NCI-H1092 (cell line): ENCODE measurements at regions not wholly inside any gene's neighbourhood (a gene's known extent, or its start where the extent isn't known, plus 50 kb on each side); places are given as distances from the start of the nearest gene placed in this dataset.
"Not testable (repeated sequence)": the region's sequence is repeated elsewhere in the genome, so short reads cannot be mapped to it uniquely, and the experiment has no call there.

Experiments
- DNase-seq: peaks from one replicate; lab custom pipeline; 2025; lab: John Stamatoyannopoulos, UW

GRCh38 chr5:54821445-54822323 lies 163.7 kb downstream of the ESM1 start:
- no peak for DNase-seq

DNA sequence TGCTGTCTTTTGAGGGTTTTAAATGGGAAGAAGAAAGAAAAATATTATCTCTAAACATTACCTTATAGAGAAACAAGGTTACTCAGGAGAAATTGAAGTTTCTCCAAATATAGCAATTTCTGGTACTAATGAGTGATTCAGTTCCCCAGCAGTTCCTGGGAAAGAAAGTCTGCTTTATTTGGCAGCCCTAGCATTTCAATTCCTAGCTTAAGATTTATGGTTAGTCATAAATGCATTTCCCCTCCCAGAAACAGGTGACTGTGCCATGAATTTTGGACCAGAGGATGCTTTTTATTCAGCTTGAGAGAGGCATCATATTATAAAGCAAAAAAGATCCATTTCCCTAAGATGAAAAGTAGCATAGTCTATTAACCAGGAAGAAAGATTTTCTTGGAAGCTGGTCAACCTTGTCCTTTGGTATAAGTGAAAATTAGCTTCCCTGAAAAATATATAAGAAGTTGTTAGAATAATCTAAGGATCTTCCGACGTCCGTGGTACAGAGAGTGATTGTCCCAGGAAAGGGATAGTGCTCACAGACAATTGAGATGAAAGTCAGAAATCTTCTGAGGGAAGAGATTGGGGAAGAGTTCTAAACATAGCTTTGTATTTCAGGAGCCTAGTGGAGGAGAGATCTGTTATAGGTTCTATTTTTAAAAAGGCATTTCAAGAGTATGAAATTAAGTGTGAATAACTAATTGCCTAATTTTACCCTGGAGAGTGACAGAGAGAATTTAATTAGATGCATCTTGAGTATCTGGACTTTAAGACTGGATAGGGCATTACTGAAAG lies 164.9 kb downstream of the ESM1 start:
- no peak for DNase-seq

GRCh38 chr5:54807421-54807820 lies 178.0 kb downstream of the ESM1 start:
- DNase-seq = no peak

DNA sequence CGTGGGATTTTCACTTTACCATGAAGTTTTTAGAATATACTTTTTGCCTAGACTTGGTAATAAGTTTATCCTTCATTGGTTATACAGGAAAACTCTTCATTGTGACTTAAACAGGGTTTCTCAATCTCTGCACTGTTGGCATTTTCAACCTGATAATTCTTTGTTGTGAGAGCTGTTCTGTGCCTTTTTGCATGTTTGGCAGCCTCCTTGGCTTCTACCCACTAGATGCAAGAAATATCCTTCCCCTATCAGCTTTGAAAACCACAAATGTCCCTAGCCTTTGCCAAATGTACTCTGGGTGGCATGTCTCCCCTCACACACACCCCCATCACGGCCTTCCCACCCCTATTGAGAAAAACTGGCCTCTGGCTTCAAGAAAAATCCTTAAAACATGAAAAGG lies 180.9 kb downstream of the ESM1 start:
- DNase-seq = no peak

DNA sequence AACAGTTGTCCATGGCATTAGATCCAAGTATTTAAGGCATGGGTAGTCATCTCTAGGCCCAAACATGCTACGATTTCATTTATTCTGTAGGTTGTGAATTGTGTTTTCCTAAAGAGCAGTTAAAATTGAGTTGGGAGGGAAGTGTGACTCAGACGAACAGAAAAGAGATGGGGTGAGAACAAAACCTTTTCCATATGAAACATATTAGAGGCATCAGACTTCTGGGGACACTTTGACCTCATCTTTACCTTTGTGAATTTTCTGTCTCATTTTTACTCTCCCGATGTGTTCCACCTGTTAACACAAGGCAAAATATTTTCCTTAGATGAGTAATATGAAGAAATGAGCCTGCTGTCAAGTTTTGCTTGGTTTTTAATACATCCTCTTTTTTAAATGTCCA lies 181.3 kb downstream of the ESM1 start:
- no peak for DNase-seq

GRCh38 chr5:54803471-54804011 lies 181.9 kb downstream of the ESM1 start:
- DNase-seq = no peak

DNA sequence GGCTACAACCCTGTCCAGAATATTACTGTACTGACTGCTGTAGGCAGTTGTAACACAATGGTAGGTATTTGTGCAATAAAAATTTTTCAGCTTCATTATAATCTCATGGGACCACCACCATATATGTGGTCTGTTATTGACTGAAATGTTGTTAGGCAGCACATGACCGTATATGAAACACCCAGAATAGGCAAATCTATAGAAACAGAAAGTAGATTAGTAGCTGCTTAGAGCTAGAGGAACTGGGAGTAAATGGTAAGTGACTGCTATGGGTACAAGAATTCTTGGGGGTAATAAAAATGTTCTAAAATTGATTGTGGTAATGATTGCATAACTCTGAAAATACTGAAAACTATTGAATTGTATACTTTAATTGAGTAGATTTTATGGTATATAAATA lies 185.7 kb downstream of the ESM1 start:
- DNase-seq = no peak

DNA sequence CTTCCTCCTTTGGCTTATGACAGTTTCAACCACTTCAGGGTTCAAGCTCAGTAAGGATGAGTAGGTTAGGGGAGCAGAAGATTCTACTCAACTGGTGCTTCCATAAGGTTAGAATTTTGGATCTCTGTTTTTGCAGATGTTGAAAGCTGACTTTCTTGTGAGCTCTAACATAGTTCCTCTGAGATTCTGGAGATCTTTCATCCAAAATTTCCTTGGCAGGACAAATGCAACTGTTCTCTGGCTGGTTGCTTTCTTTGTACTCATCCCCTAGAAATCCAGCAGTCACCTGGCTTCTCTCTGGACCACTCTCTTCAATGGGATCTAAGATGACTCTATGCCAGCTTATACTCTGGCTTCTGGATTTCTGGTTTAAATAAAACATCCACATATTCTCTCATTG lies 189.6 kb downstream of the ESM1 start:
- DNase-seq = no peak

- no peak for DNase-seq
Observed at GRCh38 chr5:54795284-54795683, 190.1 kb downstream of the ESM1 start.

DNA sequence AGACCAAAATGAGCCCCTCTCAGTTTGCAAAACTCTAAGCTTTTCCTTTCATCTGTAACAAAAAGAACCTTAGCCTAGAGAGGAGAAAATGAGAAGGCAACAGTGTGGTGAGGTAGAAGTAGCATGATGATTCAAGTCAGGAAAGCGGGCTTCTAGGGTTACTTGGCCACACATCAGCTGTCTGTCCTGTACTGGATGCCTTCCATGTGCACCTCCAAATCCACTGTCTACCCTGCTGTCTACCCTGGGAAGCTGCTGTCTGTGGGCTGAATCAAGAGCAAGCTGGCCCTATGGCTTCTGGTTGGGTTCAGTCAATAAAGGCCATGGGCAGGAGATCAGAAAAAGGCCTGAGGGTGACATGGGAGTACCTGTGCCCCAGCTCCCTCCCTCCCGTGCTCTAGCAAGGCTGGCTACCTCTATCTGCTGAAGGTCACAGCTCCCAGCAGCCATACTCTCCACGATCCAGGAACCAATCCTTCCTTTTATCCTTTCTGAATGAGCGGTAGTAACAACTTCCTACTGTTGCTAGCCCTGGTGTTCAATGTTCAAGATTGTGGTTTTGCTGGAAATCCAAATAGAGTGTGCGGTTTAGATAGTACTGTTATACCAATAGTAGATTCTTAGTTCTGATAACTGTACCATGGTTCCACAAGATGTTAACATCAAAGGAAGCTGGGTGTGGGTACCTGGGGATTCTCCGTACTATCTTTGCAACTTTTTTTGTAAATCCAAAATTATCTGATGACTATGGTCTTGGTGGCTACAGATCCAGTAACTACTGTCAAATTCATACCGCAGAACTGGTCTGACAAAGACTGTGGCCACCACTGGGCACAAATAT lies 191.0 kb downstream of the ESM1 start:
- no peak for DNase-seq

DNA sequence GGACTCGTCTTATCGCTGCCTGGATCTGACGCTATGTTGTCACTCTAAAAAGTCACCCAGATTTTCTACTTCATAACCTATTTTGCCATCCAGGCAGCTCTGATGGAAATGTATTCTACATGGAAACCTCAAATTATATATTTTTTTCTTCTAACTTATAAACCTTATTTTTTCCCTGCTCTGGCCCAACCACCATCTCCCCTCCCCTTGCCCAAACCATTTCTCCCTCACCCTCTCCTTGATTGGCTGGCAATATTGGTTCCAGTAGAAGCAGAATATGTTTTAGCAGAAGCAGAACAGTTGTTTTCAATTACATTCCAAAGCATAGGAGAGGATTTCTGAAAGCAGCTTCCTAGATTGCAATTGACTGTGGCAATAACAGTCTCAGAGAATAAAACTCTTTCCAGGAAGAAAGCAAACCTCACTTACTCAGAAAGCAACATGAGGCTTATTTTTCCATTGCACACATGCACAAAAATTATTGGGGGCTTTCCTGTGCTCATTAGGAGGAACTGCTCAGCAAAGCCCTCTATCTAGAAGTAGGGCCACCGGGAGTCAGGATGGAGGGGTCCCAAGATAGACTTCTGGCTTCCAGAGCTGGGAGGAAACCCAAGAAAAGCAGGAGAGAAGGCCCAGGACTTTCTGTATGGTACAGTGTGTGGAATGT lies 191.8 kb downstream of the ESM1 start:
- no peak for DNase-seq

DNA sequence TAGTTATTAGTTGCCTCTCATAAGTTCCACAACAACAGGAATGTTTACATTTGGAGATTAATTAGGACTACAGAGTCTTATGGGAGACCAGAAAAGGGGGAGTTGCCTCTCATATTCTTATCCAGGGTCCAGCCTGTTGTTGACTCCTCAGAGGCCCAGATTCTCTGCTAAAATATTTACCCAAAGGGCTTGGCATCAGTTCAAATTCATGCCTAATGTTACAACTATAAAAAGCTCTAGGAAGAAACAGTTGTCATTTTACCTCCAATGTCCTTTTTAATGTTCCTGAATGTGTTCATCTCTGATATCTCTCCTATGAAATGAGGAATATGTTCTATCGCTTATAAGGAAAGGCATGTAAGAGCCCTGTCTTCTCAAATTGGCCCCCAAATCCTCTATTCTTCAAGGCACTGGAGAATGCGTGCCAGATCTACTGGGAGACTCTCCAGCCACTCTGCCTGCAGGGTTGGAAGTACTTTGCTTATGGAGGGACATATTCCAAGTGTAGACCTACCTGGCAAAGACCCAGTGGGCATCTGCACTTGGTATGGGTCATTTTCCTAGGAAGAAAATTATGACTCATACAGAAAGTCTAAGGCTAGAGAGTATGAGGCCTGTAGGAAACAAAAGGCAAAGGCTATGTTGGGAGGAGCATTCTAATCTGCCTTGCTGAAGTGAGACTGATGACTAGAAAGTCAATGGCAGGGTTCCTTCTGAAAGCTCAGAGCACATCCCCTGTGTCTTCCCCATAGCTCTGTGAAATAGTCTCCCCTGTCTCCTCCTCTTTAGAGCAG lies 192.6 kb downstream of the ESM1 start:
- no peak for DNase-seq

GRCh38 chr5:54787910-54788309 lies 197.5 kb downstream of the ESM1 start:
- not testable (repeated sequence) for DNase-seq

DNA sequence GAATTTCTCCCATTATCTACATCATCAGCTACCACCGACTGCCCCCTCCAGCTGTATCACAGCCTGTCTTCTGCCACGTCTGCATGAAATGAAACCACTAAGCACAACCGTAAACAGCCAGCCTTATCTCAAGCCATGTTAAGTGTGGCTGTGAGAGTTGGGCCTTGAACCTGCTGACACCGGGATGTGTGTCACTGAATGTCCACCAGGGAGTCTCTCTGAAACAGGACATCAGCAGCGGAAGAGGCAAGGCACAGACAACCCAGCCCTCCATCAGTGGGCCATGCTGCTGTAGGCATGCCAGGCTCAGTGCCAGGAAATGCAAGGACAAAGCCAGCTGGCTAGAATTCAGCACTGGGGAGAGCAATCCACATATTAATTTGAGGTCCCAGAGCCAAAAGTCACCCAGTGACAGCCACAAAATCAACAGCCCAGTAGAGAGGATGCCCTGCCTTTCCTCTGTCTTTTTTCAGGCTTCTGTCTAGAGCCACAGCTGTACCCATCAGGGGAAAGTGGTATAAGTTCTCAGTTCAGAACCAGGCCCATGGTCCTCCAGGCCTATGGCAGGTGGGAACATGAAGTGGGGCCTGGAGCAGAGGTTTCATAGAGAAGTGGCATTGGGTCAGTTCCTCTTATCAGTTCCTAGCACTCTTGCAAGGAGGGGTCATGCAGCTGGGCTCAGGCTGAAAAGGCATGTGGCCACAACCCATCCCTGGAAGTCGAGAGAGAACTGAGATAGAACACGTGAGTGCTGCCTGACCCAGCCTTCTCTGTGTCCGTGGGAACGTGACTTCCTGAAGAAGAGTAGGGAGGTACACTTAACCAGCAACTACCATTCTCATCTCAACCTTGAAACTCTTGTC lies 199.4 kb downstream of the ESM1 start:
- DNase-seq = no peak

DNA sequence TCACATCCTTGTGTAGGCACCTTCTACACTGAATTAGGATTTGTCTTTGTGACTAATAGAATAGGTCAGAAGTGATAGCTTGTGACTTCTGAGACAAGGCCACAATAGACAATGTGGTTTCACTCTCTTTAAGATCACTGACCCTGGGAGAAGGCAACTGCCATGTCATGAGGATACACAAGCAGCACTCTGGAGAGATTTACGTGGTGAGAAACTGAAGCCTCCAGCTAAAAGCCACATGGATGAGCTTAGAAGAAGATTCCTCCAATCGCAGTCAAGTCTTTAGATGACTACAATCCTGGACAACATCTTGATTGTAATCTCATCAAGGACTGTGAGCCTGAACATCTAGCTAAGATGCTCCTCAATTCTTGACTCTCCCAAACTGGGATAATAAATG lies 206.6 kb downstream of the ESM1 start:
- DNase-seq = no peak

GRCh38 chr5:54775645-54776044 lies 209.7 kb downstream of the ESM1 start:
- no peak for DNase-seq

- no peak for DNase-seq
Observed at GRCh38 chr5:54774281-54775170, 210.9 kb downstream of the ESM1 start.

GRCh38 chr5:54772684-54773083 lies 212.7 kb downstream of the ESM1 start:
- DNase-seq = no peak

GRCh38 chr5:54772231-54772630 lies 213.2 kb downstream of the ESM1 start:
- no peak for DNase-seq
